Spinal cord (tissue), 9 donors: ENCODE measurements at regions not wholly inside any gene's neighbourhood (a gene's known extent, or its start where the extent isn't known, plus 50 kb on each side); places are given as distances from the start of the nearest gene placed in this dataset.

ENCODE experiments used
- DNase-seq, 6 donors: peaks; one replicate each; pipeline versions ENCODE4 v3.0.0 to v3.0.0-alpha.2; 2013 to 2015; ENCODE audit warnings: low spot score in 6 of 6, low read depth in 4 of 6
- H3K27ac ChIP-seq: one replicate; pipeline ENCODE4 v1.5.1; 2013; ENCODE audit warnings: low read depth, low read length, control low read depth
- H3K27me3 ChIP-seq: one replicate; pipeline ENCODE4 v1.6.1; 2013; ENCODE audit warnings: low read length; ENCODE audit not compliant: control insufficient read depth, insufficient read depth
- H3K36me3 ChIP-seq: one replicate; pipeline ENCODE4 v1.6.1; 2013; ENCODE audit warnings: low read length; ENCODE audit not compliant: control insufficient read depth, insufficient read depth
- H3K4me1 ChIP-seq: one replicate; pipeline ENCODE4 v1.6.1; 2013; ENCODE audit warnings: low read length; ENCODE audit not compliant: control insufficient read depth, insufficient read depth
- H3K4me3 ChIP-seq: one replicate; pipeline ENCODE4 v1.5.1; 2013; ENCODE audit warnings: low read depth, low read length, control low read depth
- H3K9me3 ChIP-seq: one replicate; pipeline ENCODE4 v1.6.1; 2013; ENCODE audit warnings: low read length; ENCODE audit not compliant: control insufficient read depth, insufficient read depth
- WGBS: methylation state at CpG from one replicate; pipeline ENCODE4 v1.1.5; 2013; ENCODE audit warnings: missing lambda C conversion rate; ENCODE audit not compliant: insufficient coverage; 5-methylcytosine and 5-hydroxymethylcytosine counted together
- donor health status: healthy.

DNA sequence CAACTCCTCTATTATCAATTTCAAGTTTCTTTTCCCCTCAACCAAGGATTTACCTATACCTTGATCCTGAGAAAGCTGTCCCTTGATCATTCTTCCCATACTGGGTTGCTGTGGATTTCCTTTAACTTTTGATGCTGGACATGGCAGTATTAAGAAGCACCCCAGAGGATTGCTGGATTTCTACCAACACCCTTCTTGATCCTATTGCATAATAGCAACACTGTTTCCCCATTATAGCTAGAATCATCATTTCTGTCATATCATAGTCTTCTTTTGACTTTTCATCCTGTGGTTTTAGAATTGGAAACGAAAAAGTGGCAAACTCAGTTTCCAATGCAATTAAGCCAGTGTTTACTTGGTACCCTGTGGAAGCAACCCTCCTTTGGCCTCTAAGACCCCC is 154.9 kb downstream of the ARRDC3 start:
- DNase-seq: no peak
- no CpG with 5 or more reads among the region's 1 CpG for WGBS
- no peaks in the 10 kb centered on the region for H3K4me1 ChIP-seq
- H3K27ac ChIP-seq: no peak overlapping the region
- no peak overlapping the region for H3K4me3 ChIP-seq
- H3K36me3 ChIP-seq: no peaks in the 10 kb centered on the region
- peaks cover 2% of the 10 kb centered on the region for H3K9me3 ChIP-seq
- H3K27me3 ChIP-seq: no peaks in the 10 kb centered on the region

- 80% methylated on average over 5 of the region's 10 CpGs for WGBS
- H3K36me3 ChIP-seq: no peaks in the 10 kb centered on the region
- no peaks in the 10 kb centered on the region for H3K27me3 ChIP-seq
- H3K9me3 ChIP-seq: peaks cover 2% of the 10 kb centered on the region
- no peak overlapping the region for H3K27ac ChIP-seq
- DNase-seq: peak in 1 of 6 donors; percentile 30
- H3K4me3 ChIP-seq: no peak overlapping the region
- no peaks in the 10 kb centered on the region for H3K4me1 ChIP-seq
Measured at GRCh38 chr5:91225848-91226686, 157.1 kb downstream of the ARRDC3 start.

GRCh38 chr5:91224969-91225368 is 158.1 kb downstream of the ARRDC3 start:
- no peak for DNase-seq
- Histone ChIP-seq H3K27ac (no peak overlapping the region), H3K9me3 (peaks cover 2% of the 10 kb centered on the region), H3K36me3 (no peaks in the 10 kb centered on the region), H3K4me1 (no peaks in the 10 kb centered on the region), H3K4me3 (no peak overlapping the region), H3K27me3 (no peaks in the 10 kb centered on the region)
- WGBS: 80% methylated on average over 1 of the region's 2 CpGs

DNA sequence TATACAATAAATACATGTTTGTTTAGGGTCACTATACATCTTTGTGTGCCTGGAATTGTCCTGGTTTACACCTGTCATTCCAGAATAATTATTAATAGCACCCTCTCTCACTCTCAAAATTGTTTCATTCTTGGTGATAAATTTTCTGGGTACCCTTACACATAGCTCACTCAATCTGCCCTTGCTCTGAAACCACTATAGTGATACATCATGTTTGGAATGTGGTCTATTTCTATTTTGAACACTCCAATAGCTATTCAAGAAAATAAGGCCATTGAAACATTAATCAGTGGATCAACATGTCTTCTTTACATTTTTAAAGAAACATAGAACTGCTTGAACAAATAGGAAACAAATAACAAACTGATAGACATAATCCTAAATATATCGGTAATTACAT is 158.7 kb downstream of the ARRDC3 start:
- no CpG with 5 or more reads among the region's 1 CpG for WGBS
- H3K27me3 ChIP-seq: no peaks in the 10 kb centered on the region
- H3K27ac ChIP-seq: no peak overlapping the region
- peaks cover 2% of the 10 kb centered on the region for H3K9me3 ChIP-seq
- H3K36me3 ChIP-seq: no peaks in the 10 kb centered on the region
- H3K4me3 ChIP-seq: no peak overlapping the region
- H3K4me1 ChIP-seq: no peaks in the 10 kb centered on the region
- no peak for DNase-seq

GRCh38 chr5:91223886-91224285 is 159.2 kb downstream of the ARRDC3 start:
- Histone ChIP-seq H3K27me3 (no peaks in the 10 kb centered on the region), H3K27ac (no peak overlapping the region), H3K4me3 (no peak overlapping the region), H3K4me1 (no peaks in the 10 kb centered on the region), H3K36me3 (no peaks in the 10 kb centered on the region), H3K9me3 (no peaks in the 10 kb centered on the region)
- WGBS: no CpG with 5 or more reads among the region's 1 CpG
- no peak for DNase-seq

- DNase-seq: no peak
- Histone ChIP-seq H3K27ac (no peak overlapping the region), H3K9me3 (no peaks in the 10 kb centered on the region), H3K4me3 (no peak overlapping the region), H3K4me1 (no peaks in the 10 kb centered on the region), H3K27me3 (no peaks in the 10 kb centered on the region), H3K36me3 (no peaks in the 10 kb centered on the region)
- WGBS: 100% methylated on average over 2 of the region's 5 CpGs
Measured at GRCh38 chr5:91222482-91222881, 160.6 kb downstream of the ARRDC3 start.

- Histone ChIP-seq H3K4me3 (no peak overlapping the region), H3K4me1 (no peaks in the 10 kb centered on the region), H3K36me3 (no peaks in the 10 kb centered on the region), H3K9me3 (no peaks in the 10 kb centered on the region), H3K27me3 (no peaks in the 10 kb centered on the region), H3K27ac (no peak overlapping the region)
- 100% methylated on average over 1 of the region's 1 CpG for WGBS
- DNase-seq: no peak
Measured at GRCh38 chr5:91221917-91222316, 161.2 kb downstream of the ARRDC3 start.

GRCh38 chr5:91219803-91220371 is 163.2 kb downstream of the ARRDC3 start:
- H3K4me1 ChIP-seq: no peaks in the 10 kb centered on the region
- WGBS: no CpG with 5 or more reads among the region's 3 CpGs
- no peak overlapping the region for H3K4me3 ChIP-seq
- no peak overlapping the region for H3K27ac ChIP-seq
- DNase-seq: no peak
- H3K27me3 ChIP-seq: no peaks in the 10 kb centered on the region
- no peaks in the 10 kb centered on the region for H3K36me3 ChIP-seq
- H3K9me3 ChIP-seq: no peaks in the 10 kb centered on the region

DNA sequence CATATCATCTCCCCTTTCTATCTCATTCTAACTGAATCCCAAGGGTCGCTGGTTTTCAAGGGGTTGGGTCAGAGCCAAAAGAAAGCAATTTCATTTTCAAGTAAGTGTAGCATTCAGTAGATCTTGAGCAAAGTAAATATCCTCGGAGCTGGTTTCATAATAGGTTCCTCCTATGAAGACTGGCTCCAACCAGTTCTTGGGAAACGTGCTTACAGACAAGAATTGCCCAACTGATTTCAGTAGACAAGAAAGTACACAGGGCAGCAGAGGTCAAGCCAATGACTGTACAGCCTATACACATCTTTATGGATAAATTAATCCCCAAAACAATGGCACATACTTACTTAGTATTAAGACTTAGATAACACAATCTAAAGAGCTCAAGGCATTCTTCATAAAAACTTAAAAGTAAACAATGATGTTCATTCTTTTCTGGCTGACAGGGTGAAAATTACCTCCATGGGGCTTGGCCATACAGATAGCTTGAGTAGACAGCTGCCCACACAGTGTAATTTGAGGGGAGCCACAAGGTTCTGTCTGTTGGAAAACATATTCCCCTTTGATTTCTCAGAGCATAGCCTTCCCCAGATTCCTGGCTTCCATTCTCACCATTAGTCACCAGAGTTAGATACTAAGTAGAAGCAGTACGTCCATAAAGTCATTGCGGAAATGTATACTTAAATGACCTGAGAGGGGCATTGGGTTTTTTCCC is 163.9 kb downstream of the ARRDC3 start:
- H3K27me3 ChIP-seq: no peaks in the 10 kb centered on the region
- 74% methylated on average over 3 of the region's 5 CpGs for WGBS
- H3K4me1 ChIP-seq: no peaks in the 10 kb centered on the region
- no peak overlapping the region for H3K4me3 ChIP-seq
- H3K27ac ChIP-seq: no peak overlapping the region
- no peak for DNase-seq
- H3K36me3 ChIP-seq: no peaks in the 10 kb centered on the region
- H3K9me3 ChIP-seq: no peaks in the 10 kb centered on the region
